PC-9 (cell line): ENCODE measurements at regions not wholly inside any gene's neighbourhood (a gene's known extent, or its start where the extent isn't known, plus 50 kb on each side); places are given as distances from the start of the nearest gene placed in this dataset.

Experiments
- BruUV-seq: library from RNA; stranded (reverse); fragments of 400-500 nt; replicated peaks from 2 replicates; lab custom pipeline; 2021; lab: Mats Ljungman, UMichigan
- CTCF ChIA-PET: fragments of 300-600 bp; sonication (Branson Sonifier 250); formaldehyde crosslinking; loops from one replicate; lab custom pipeline; 2022; ENCODE audit warnings: antibody characterized with exemption; lab: Charles Lee
- POLR2A ChIA-PET: fragments of 300-600 bp; sonication (Branson Sonifier 250); formaldehyde crosslinking; loops from one replicate; lab custom pipeline; 2022; ENCODE audit warnings: antibody characterized with exemption; ENCODE audit not compliant: unreplicated experiment; lab: Charles Lee
- DNase-seq, 2 experiments: peaks; one replicate each; pipeline versions ENCODE4 v3.0.0 to v3.0.0-alpha.2; 2015 to 2022; ENCODE audit warnings: mixed read lengths in 1 of 2
- H2AFZ ChIP-seq: fragments of 200-600 bp; sonication (generic); 2 replicates; pipeline ENCODE4 v1.8.1; 2017; ENCODE audit warnings: antibody characterized with exemption
- H3F3A ChIP-seq: fragments of 200-600 bp; sonication (generic); 2 replicates; pipeline ENCODE4 v1.8.1; 2017; ENCODE audit warnings: antibody characterized with exemption, mild to moderate bottlenecking, low read depth; ENCODE audit not compliant: insufficient read depth
- H3K27ac ChIP-seq: fragments of 200-600 bp; sonication (generic); 2 replicates; pipeline ENCODE4 v1.6.1; 2016; ENCODE audit warnings: mixed run types
- H3K27me3 ChIP-seq: fragments of 200-600 bp; sonication (generic); 2 replicates; pipeline ENCODE4 v1.6.1; 2016; ENCODE audit warnings: low read depth, mixed run types; ENCODE audit not compliant: insufficient read depth
- H3K36me3 ChIP-seq: fragments of 200-600 bp; sonication (generic); 2 replicates; pipeline ENCODE4 v1.6.1; 2016; ENCODE audit warnings: low read depth, mixed run types
- H3K4me1 ChIP-seq: fragments of 200-600 bp; sonication (generic); replicated peaks from 2 replicates; pipeline ENCODE4 v1.6.1; 2016; ENCODE audit warnings: mixed run types; ENCODE audit not compliant: insufficient read depth
- H3K4me2 ChIP-seq: fragments of 200-600 bp; sonication (generic); 2 replicates; pipeline ENCODE4 v1.6.1; 2017; ENCODE audit warnings: mixed run types
- H3K4me3 ChIP-seq: fragments of 200-600 bp; sonication (generic); 2 replicates; pipeline ENCODE4 v1.6.1; 2016; ENCODE audit warnings: mixed run types
- H3K79me2 ChIP-seq: fragments of 200-600 bp; sonication (generic); 2 replicates; pipeline ENCODE4 v1.6.1; 2017; ENCODE audit warnings: low read depth, mixed run types
- H3K9me2 ChIP-seq: fragments of 200-600 bp; sonication (generic); 2 replicates; pipeline ENCODE4 v1.8.1; 2017; ENCODE audit warnings: mild to moderate bottlenecking; ENCODE audit not compliant: insufficient read depth
- H3K9me3 ChIP-seq: fragments of 200-600 bp; sonication (generic); 2 replicates; pipeline ENCODE4 v1.8.1; 2016; ENCODE audit warnings: low read depth; ENCODE audit not compliant: insufficient read depth
- H4K20me1 ChIP-seq: fragments of 200-600 bp; sonication (generic); 2 replicates; pipeline ENCODE4 v1.8.1; 2017; ENCODE audit not compliant: insufficient read depth
- EZH2 ChIP-seq: fragments of 200-600 bp; sonication (generic); IDR thresholded peaks from 2 replicates; pipeline ENCODE4 v1.8.0; 2017; ENCODE audit warnings: antibody characterized with exemption, low read depth
- intact Hi-C: fragments of 100-400 bp; cut with micrococcal nuclease; formaldehyde crosslinking; loops from one replicate; pipeline ENCODE4 v1.10.0; 2022; ENCODE audit not compliant: unreplicated experiment
- TF ChIP-seq, protein P1 (sequence below): fragments of 200-600 bp; sonication (generic); conservative IDR thresholded peaks from 2 replicates; pipeline ENCODE4 v1.6.1; 2017; ENCODE audit warnings: mixed run types, antibody characterized with exemption, mild to moderate bottlenecking, moderate library complexity

DNA sequence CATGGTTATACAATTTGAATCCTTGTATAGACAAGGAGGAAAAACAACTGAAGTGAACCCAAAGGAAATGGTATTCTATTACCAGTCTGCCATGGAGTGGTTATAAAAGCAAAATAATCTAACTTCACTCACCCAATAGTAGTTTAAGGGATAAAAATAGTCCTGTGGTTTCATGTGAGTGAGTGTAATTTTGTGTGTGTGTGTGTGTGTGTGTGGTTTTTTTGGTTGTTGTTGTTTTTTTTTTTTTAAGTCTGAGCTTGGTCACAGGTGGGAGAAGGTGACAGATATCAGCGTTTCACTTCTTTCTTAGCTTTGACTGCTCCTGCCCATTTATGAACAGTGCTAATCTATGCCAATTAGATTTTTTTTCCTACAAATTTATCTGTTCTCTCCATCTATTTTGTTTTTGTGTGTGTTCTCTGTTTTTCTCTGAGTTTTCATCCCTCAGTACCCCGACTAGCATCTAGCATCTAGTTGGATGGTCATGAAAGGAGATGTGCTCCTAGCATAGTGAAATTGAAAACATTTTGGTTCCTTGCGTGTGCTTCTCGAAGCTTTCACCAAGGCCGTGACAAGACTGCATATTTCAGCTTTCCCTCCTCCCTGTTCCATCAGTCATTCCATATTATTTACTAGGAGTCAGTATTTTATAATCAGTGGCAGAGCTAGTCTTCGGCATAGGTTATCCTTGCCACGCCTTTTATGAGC lies 200.1 kb upstream of the DTNA start:
- no peaks in the 10 kb centered on the region for H3K36me3 ChIP-seq
- POLR2A ChIA-PET: no interaction called here
- H3F3A ChIP-seq: no peaks in the 10 kb centered on the region
- TF ChIP-seq, protein P1, sequence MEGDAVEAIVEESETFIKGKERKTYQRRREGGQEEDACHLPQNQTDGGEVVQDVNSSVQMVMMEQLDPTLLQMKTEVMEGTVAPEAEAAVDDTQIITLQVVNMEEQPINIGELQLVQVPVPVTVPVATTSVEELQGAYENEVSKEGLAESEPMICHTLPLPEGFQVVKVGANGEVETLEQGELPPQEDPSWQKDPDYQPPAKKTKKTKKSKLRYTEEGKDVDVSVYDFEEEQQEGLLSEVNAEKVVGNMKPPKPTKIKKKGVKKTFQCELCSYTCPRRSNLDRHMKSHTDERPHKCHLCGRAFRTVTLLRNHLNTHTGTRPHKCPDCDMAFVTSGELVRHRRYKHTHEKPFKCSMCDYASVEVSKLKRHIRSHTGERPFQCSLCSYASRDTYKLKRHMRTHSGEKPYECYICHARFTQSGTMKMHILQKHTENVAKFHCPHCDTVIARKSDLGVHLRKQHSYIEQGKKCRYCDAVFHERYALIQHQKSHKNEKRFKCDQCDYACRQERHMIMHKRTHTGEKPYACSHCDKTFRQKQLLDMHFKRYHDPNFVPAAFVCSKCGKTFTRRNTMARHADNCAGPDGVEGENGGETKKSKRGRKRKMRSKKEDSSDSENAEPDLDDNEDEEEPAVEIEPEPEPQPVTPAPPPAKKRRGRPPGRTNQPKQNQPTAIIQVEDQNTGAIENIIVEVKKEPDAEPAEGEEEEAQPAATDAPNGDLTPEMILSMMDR: no peak
- no peak for TF ChIP-seq EZH2
- no TSS peak for BruUV-seq
- H3K4me1 ChIP-seq: no peaks in the 10 kb centered on the region
- H3K4me2 ChIP-seq: no peak overlapping the region
- H3K4me3 ChIP-seq: no peak overlapping the region
- H3K9me2 ChIP-seq: no peaks in the 10 kb centered on the region
- CTCF ChIA-PET: no interaction called here
- H4K20me1 ChIP-seq: no peaks in the 10 kb centered on the region
- DNase-seq: no peak
- no peaks in the 10 kb centered on the region for H3K79me2 ChIP-seq
- H3K9me3 ChIP-seq: no peaks in the 10 kb centered on the region
- intact Hi-C loops: no loop called here
- H3K27ac ChIP-seq: no peak overlapping the region
- no peaks in the 10 kb centered on the region for H3K27me3 ChIP-seq
- H2AFZ ChIP-seq: no peak overlapping the region

DNA sequence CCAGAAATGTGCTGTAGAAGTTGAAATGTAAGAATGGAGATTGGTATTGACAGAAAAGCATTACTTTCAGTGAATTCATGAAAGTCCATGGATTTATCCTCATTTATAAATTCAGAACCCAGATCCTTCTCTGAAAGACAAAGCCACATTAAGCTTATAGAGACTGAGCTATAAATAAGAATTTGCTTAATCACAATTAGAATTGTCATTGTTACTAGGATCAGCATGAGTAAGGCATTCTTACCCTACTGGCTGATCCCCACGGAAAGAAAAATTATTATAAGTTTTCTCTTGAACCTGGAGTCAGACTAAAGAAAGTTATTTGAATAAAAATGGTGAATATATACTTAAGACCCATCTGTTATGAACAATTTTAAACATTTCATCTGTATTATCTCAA lies 199.2 kb upstream of the DTNA start:
- no TSS peak for BruUV-seq
- no peak overlapping the region for H2AFZ ChIP-seq
- ChIA-PET CTCF (no interaction called here), POLR2A (no interaction called here)
- H3F3A ChIP-seq: no peaks in the 10 kb centered on the region
- TF ChIP-seq, protein P1: no peak
- no peak for TF ChIP-seq EZH2
- no peaks in the 10 kb centered on the region for H3K36me3 ChIP-seq
- DNase-seq: no peak
- no peak overlapping the region for H3K4me3 ChIP-seq
- H3K4me2 ChIP-seq: no peak overlapping the region
- no peaks in the 10 kb centered on the region for H3K9me2 ChIP-seq
- no peaks in the 10 kb centered on the region for H3K4me1 ChIP-seq
- no peaks in the 10 kb centered on the region for H4K20me1 ChIP-seq
- no peaks in the 10 kb centered on the region for H3K79me2 ChIP-seq
- H3K27me3 ChIP-seq: no peaks in the 10 kb centered on the region
- H3K27ac ChIP-seq: no peak overlapping the region
- H3K9me3 ChIP-seq: no peaks in the 10 kb centered on the region
- intact Hi-C loops: no loop called here

DNA sequence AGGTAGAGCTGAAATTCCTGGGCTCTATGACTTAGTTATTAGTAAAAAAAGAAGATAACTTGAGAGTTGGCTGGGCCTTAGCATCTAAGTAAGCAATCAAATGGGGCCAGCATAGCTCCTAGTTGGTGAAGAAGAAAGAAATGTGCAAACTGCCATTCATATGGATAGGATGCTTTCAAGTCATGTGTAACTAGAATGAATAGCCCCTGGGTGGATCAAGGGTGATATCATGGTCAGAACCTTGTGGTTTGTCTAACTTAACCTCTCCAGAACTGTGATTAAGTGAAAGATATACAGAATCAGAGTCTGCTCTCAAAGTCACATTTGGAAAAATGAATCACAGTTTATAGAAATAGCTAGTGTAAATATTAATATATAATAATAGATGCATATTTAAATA lies 198.7 kb upstream of the DTNA start:
- intact Hi-C loops: no loop called here
- Histone ChIP-seq H2AFZ (no peak overlapping the region), H4K20me1 (no peaks in the 10 kb centered on the region), H3F3A (no peaks in the 10 kb centered on the region), H3K79me2 (no peaks in the 10 kb centered on the region), H3K27me3 (no peaks in the 10 kb centered on the region), H3K9me3 (no peaks in the 10 kb centered on the region), H3K4me1 (no peaks in the 10 kb centered on the region), H3K27ac (no peak overlapping the region), H3K9me2 (no peaks in the 10 kb centered on the region), H3K4me2 (no peak overlapping the region), H3K36me3 (no peaks in the 10 kb centered on the region), H3K4me3 (no peak overlapping the region)
- TF ChIP-seq, protein P1: no peak
- TF ChIP-seq EZH2: no peak
- no TSS peak for BruUV-seq
- ChIA-PET POLR2A (no interaction called here), CTCF (no interaction called here)
- DNase-seq: no peak
